ELF-1 (cell line): ENCODE measurements at regions not wholly inside any gene's neighbourhood (a gene's known extent, or its start where the extent isn't known, plus 50 kb on each side); places are given as distances from the start of the nearest gene placed in this dataset.
"Not testable (repeated sequence)": the region's sequence is repeated elsewhere in the genome, so short reads cannot be mapped to it uniquely, and the experiment has no call there.

ENCODE experiments used
- DNase-seq: peaks from one replicate; pipeline ENCODE4 v3.0.0-alpha.2; 2016; ENCODE audit warnings: low read depth, low spot score

- DNase-seq: not testable (repeated sequence)
Observed at GRCh38 chr2:87315183-87315902, 293.7 kb upstream of the PLGLB1 start.

GRCh38 chr2:87317193-87317592 lies 295.5 kb upstream of the PLGLB1 start:
- DNase-seq: not testable (repeated sequence)

GRCh38 chr2:87318814-87319491 lies 297.3 kb upstream of the PLGLB1 start:
- DNase-seq: not testable (repeated sequence)

- not testable (repeated sequence) for DNase-seq
Observed at GRCh38 chr2:87319705-87320104, 298.1 kb upstream of the PLGLB1 start.

- DNase-seq: not testable (repeated sequence)
Observed at GRCh38 chr2:87321201-87321600, 299.6 kb upstream of the PLGLB1 start.

- not testable (repeated sequence) for DNase-seq
Observed at GRCh38 chr2:87324335-87325041, 302.8 kb upstream of the PLGLB1 start.

- not testable (repeated sequence) for DNase-seq
Observed at GRCh38 chr2:87325042-87325910, 303.6 kb upstream of the PLGLB1 start.

GRCh38 chr2:87325911-87326294 lies 304.3 kb upstream of the PLGLB1 start:
- DNase-seq: not testable (repeated sequence)

GRCh38 chr2:87326754-87327153 lies 305.1 kb upstream of the PLGLB1 start:
- DNase-seq: not testable (repeated sequence)

GRCh38 chr2:87327648-87328371 lies 306.2 kb upstream of the PLGLB1 start:
- DNase-seq: not testable (repeated sequence)

- not testable (repeated sequence) for DNase-seq
Observed at GRCh38 chr2:87329529-87329928, 307.9 kb upstream of the PLGLB1 start.

- DNase-seq: not testable (repeated sequence)
Observed at GRCh38 chr2:87330486-87330885, 308.8 kb upstream of the PLGLB1 start.

GRCh38 chr2:87331940-87332583 lies 310.4 kb upstream of the PLGLB1 start:
- not testable (repeated sequence) for DNase-seq

GRCh38 chr2:87334888-87335287 lies 313.2 kb upstream of the PLGLB1 start:
- not testable (repeated sequence) for DNase-seq

- not testable (repeated sequence) for DNase-seq
Observed at GRCh38 chr2:87338998-87339397, 317.4 kb upstream of the PLGLB1 start.

- DNase-seq: peak; percentile 78
Observed at GRCh38 chr2:87341601-87342014, 320.0 kb upstream of the PLGLB1 start.

GRCh38 chr2:87342175-87342574 lies 320.5 kb upstream of the PLGLB1 start:
- DNase-seq: peak; percentile 3

- peak; percentile 30 for DNase-seq
Observed at GRCh38 chr2:87343347-87343746, 321.7 kb upstream of the PLGLB1 start.

- not testable (repeated sequence) for DNase-seq
Observed at GRCh38 chr2:87345283-87345682, 323.6 kb upstream of the PLGLB1 start.

GRCh38 chr2:87348556-87348955 lies 326.9 kb upstream of the PLGLB1 start:
- peak; percentile 4 for DNase-seq
